OCI-LY1 (cell line): ENCODE measurements at regions not wholly inside any gene's neighbourhood (a gene's known extent, or its start where the extent isn't known, plus 50 kb on each side); places are given as distances from the start of the nearest gene placed in this dataset.

Source experiments
- H2AFZ ChIP-seq: fragments of 200-600 bp; sonication (generic), shearing (Covaris generic); 2 replicates; pipeline ENCODE4 v1.6.0; 2014; ENCODE audit warnings: antibody characterized with exemption, mild to moderate bottlenecking, low read length
- H3F3A ChIP-seq: fragments of 200-600 bp; sonication (generic), shearing (Covaris generic); 2 replicates; pipeline ENCODE4 v1.6.0; 2014; ENCODE audit warnings: mild to moderate bottlenecking, antibody characterized with exemption, low read length, moderate library complexity; ENCODE audit not compliant: insufficient read depth
- H3K27ac ChIP-seq: fragments of 200-600 bp; sonication (generic); 2 replicates; pipeline ENCODE4 v1.5.1; 2014; ENCODE audit warnings: low read length, mixed run types, mild to moderate bottlenecking, low read depth; ENCODE audit not compliant: poor library complexity, severe bottlenecking
- H3K27me3 ChIP-seq: fragments of 200-600 bp; sonication (generic); 2 replicates; pipeline ENCODE4 v1.6.0; 2014; ENCODE audit warnings: antibody characterized with exemption, mild to moderate bottlenecking, low read length, moderate library complexity; ENCODE audit not compliant: insufficient read depth
- H3K36me3 ChIP-seq: fragments of 200-600 bp; sonication (generic); 2 replicates; pipeline ENCODE4 v1.6.1; 2014; ENCODE audit warnings: mild to moderate bottlenecking, antibody characterized with exemption, low read length, moderate library complexity, mixed read lengths; ENCODE audit not compliant: insufficient read depth
- H3K4me1 ChIP-seq: fragments of 200-600 bp; sonication (generic); 2 replicates; pipeline ENCODE4 v1.5.1; 2014; ENCODE audit warnings: mild to moderate bottlenecking, low read length, moderate library complexity; ENCODE audit not compliant: insufficient read depth, severe bottlenecking
- H3K4me2 ChIP-seq: fragments of 200-600 bp; sonication (generic), shearing (Covaris generic); 2 replicates; pipeline ENCODE4 v1.6.1; 2014; ENCODE audit warnings: low read length
- H3K4me3 ChIP-seq: fragments of 200-600 bp; sonication (generic); 2 replicates; pipeline ENCODE4 v1.5.1; 2014; ENCODE audit warnings: low read length, low read depth, mild to moderate bottlenecking, mixed read lengths; ENCODE audit not compliant: poor library complexity, severe bottlenecking
- H3K79me2 ChIP-seq: fragments of 200-600 bp; shearing (Covaris generic); 2 replicates; pipeline ENCODE4 v1.6.1; 2016; ENCODE audit warnings: mixed run types, low read length, mixed read lengths; ENCODE audit not compliant: insufficient read depth
- H3K9ac ChIP-seq: fragments of 200-600 bp; sonication (generic), shearing (Covaris generic); 2 replicates; pipeline ENCODE4 v1.6.1; 2014; ENCODE audit warnings: mild to moderate bottlenecking, low read length, mixed read lengths
- H3K9me2 ChIP-seq: fragments of 200-600 bp; sonication (generic), shearing (Covaris generic); 2 replicates; pipeline ENCODE4 v1.6.1; 2014; ENCODE audit warnings: low read depth, mild to moderate bottlenecking, low read length, mixed read lengths
- H3K9me3 ChIP-seq: fragments of 200-600 bp; shearing (Covaris generic); 2 replicates; pipeline ENCODE4 v1.6.1; 2014; ENCODE audit warnings: low read length, mixed read lengths
- H4K20me1 ChIP-seq: fragments of 200-600 bp; sonication (generic), shearing (Covaris generic); 2 replicates; pipeline ENCODE4 v1.6.0; 2016; ENCODE audit warnings: mild to moderate bottlenecking, low read length; ENCODE audit not compliant: insufficient read depth
- CTCF ChIP-seq: fragments of 200-600 bp; sonication (generic), shearing (Covaris generic); IDR thresholded peaks from 2 replicates; pipeline ENCODE4 v1.5.1; 2017; ENCODE audit warnings: mild to moderate bottlenecking, antibody characterized with exemption, low read length, moderate library complexity, mixed read lengths
- EZH2 ChIP-seq: fragments of 200-600 bp; sonication (generic), shearing (Covaris generic); IDR thresholded peaks from 2 replicates; pipeline ENCODE4 v1.8.0; 2017; ENCODE audit warnings: borderline replicate concordance, mixed run types, mild to moderate bottlenecking, antibody characterized with exemption, low read length, moderate library complexity, mixed read lengths

GRCh38 chr14:27715561-27715960, 1051.0 kb upstream of the FOXG1 start:
- Histone ChIP-seq H3K4me3 (no peak overlapping the region), H3K27me3 (no peaks in the 10 kb centered on the region), H3K27ac (no peak overlapping the region), H3K9ac (no peak overlapping the region), H3K36me3 (no peaks in the 10 kb centered on the region), H3K9me3 (no peaks in the 10 kb centered on the region), H2AFZ (no peak overlapping the region), H4K20me1 (no peaks in the 10 kb centered on the region), H3F3A (no peaks in the 10 kb centered on the region), H3K4me2 (no peak overlapping the region), H3K9me2 (no peaks in the 10 kb centered on the region), H3K79me2 (no peaks in the 10 kb centered on the region), H3K4me1 (no peaks in the 10 kb centered on the region)
- TF ChIP-seq CTCF (no peak), EZH2 (no peak)

GRCh38 chr14:27721760-27722159, 1044.8 kb upstream of the FOXG1 start:
- Histone ChIP-seq H2AFZ (no peak overlapping the region), H4K20me1 (no peaks in the 10 kb centered on the region), H3K9me2 (no peaks in the 10 kb centered on the region), H3K9me3 (no peaks in the 10 kb centered on the region), H3K27me3 (no peaks in the 10 kb centered on the region), H3K4me2 (no peak overlapping the region), H3K4me1 (peaks cover 14% of the 10 kb centered on the region), H3K36me3 (no peaks in the 10 kb centered on the region), H3K27ac (no peak overlapping the region), H3K79me2 (no peaks in the 10 kb centered on the region), H3F3A (no peaks in the 10 kb centered on the region), H3K4me3 (no peak overlapping the region), H3K9ac (no peak overlapping the region)
- TF ChIP-seq EZH2: no peak
- TF ChIP-seq CTCF: no peak

GRCh38 chr14:27725482-27725881, 1041.1 kb upstream of the FOXG1 start:
- no peaks in the 10 kb centered on the region for H3K79me2 ChIP-seq
- H2AFZ ChIP-seq: no peak overlapping the region
- no peak overlapping the region for H3K4me3 ChIP-seq

More at GRCh38 chr14:27725482-27725881, 1041.1 kb upstream of the FOXG1 start:
- Histone ChIP-seq H3K36me3 (no peaks in the 10 kb centered on the region), H3F3A (no peaks in the 10 kb centered on the region), H3K9me2 (no peaks in the 10 kb centered on the region), H3K4me1 (peaks cover 14% of the 10 kb centered on the region), H3K27me3 (no peaks in the 10 kb centered on the region), H3K27ac (no peak overlapping the region), H3K9me3 (no peaks in the 10 kb centered on the region), H4K20me1 (no peaks in the 10 kb centered on the region), H3K4me2 (no peak overlapping the region), H3K9ac (no peak overlapping the region)
- TF ChIP-seq EZH2 (no peak), CTCF (no peak)
